ENCODE measurements at regions not wholly inside any gene's neighbourhood (a gene's known extent, or its start where the extent isn't known, plus 50 kb on each side); places are given as distances from the start of the nearest gene placed in this dataset.

DNA sequence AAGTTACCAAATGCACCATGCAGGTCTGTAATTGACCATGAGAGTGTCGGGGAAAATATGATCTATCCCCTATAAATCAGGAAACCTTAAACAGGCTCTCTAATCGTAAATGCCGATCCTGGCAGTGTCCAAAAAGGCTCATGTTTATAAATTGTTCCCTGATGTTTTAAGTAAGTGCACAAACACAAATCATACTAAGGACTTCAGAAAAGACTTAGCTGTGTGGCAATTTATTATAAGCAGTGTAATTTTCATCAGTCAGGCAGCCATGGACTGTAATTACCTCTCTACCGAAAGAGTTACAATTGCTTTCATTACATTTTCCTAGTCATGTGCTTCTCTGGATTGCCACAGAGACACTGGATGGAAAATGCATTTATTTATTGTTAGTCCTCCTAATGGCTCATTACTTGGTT lies 73.4 kb upstream of the COX10 start:
- peaks cover 0 to 2% (median 0%) of the 10 kb centered on the region in 4 experiments; a peak in 1 of 8 replicates for H3K36me3 ChIP-seq (ENCODE audit: control insufficient read depth in 2 of 4, insufficient read depth in 4 of 4, low read length in 3 of 4)
- no peak overlapping the region for H3K4ac ChIP-seq (replicated peaks; ENCODE audit: insufficient read length, low read depth, low read length)
- FAIRE-seq (no peak), DNase-seq (ENCODE audit: low read depth in 1 of 2, low spot score in 2 of 2) (no peak)
- H3K4me3 ChIP-seq (ENCODE audit: extremely low read depth in 1 of 4, insufficient read depth in 2 of 4, low read depth in 3 of 4, low read length in 4 of 4): no peak overlapping the region
- WGBS, 2 experiments (ENCODE audit: extremely low coverage in 1 of 2, insufficient coverage in 1 of 2, insufficient read length in 1 of 2, insufficient replicate concordance in 2 of 2, low coverage in 1 of 2, low lambda C conversion rate in 2 of 2, missing lambda C conversion rate in 1 of 2): 95% methylated on average over 4 of the region's 4 CpGs; no CpG with 5 or more reads in 1 of the 2 experiments
- ChIA-PET POLR2A (ENCODE audit: partially characterized antibody) (no interaction called here), CTCF (ENCODE audit: partially characterized antibody) (interaction anchor here (1.0 kb wide), 1 partner anchor 10 kb away, joined by 3 read pairs; no protein-coding TSS in a partner anchor)
- H3K79me2 ChIP-seq (ENCODE audit: control insufficient read depth in 1 of 2, insufficient read depth in 2 of 2, low read length in 2 of 2): no peaks in the 10 kb centered on the region
- H3K14ac ChIP-seq (ENCODE audit: insufficient read length): no peak overlapping the region
- H2BK120ac ChIP-seq (replicated peaks; ENCODE audit: low read depth, low read length): no peak overlapping the region
- H3K9ac ChIP-seq (replicated peaks in 1 of 4; ENCODE audit: extremely low read depth in 1 of 4, low read depth in 3 of 4, low read length in 3 of 4): no peak overlapping the region
- H2BK12ac ChIP-seq (ENCODE audit: low read depth, low read length): no peak overlapping the region
- no peaks in the 10 kb centered on the region for H3K27me3 ChIP-seq (replicated peaks in 1 of 4; ENCODE audit: control insufficient read depth in 3 of 4, extremely low read depth in 1 of 4, insufficient read depth in 3 of 4, low read length in 3 of 4)
- H2AK5ac ChIP-seq (ENCODE audit: low read depth, low read length): no peak overlapping the region
- H3K18ac ChIP-seq (ENCODE audit: extremely low read depth, low read length): no peak overlapping the region
- no peak overlapping the region for H3K23ac ChIP-seq (ENCODE audit: insufficient read length)
- no peak overlapping the region for H4K91ac ChIP-seq (replicated peaks; ENCODE audit: insufficient read length, low read length)
- H4K20me1 ChIP-seq (replicated peaks in 1 of 2; ENCODE audit: control insufficient read depth in 1 of 2, insufficient read depth in 2 of 2, low read length in 2 of 2): no peaks in the 10 kb centered on the region
- H3K4me1 ChIP-seq (replicated peaks in 1 of 4; ENCODE audit: control insufficient read depth in 3 of 4, insufficient read depth in 4 of 4, low read length in 3 of 4): peaks cover 0 to 1% (median 0%) of the 10 kb centered on the region in 4 experiments; a peak in 2 of 7 replicates
- no peak overlapping the region for H3K27ac ChIP-seq (ENCODE audit: low read depth, low read length)
- 0 out of 4 replicates have a peak, but pooled peaks cover 0 to 4% of the 10 kb centered on the region in 2 experiments for H3K9me3 ChIP-seq (ENCODE audit: insufficient read depth in 2 of 2, low read depth in 1 of 2, low read length in 1 of 2)
- no peak overlapping the region for H3K4me2 ChIP-seq (ENCODE audit: insufficient read depth in 1 of 2, low read depth in 2 of 2, low read length in 2 of 2)
- no peak overlapping the region for H4K5ac ChIP-seq (ENCODE audit: insufficient read length, low read depth, low read length)
- H2AFZ ChIP-seq (ENCODE audit: low read length): no peak overlapping the region
- H2BK15ac ChIP-seq (ENCODE audit: low read length): no peak overlapping the region
- no peak overlapping the region for H3K56ac ChIP-seq (replicated peaks; ENCODE audit: insufficient read length, low read depth, low read length)
- no peak overlapping the region for H2BK5ac ChIP-seq (ENCODE audit: low read depth, low read length)
- H3K23me2 ChIP-seq (ENCODE audit: low read depth, low read length): 0 out of 2 replicates have a peak, but pooled peaks cover 2% of the 10 kb centered on the region
- no peak overlapping the region for H2BK20ac ChIP-seq (ENCODE audit: low read length)
- no peak overlapping the region for H4K8ac ChIP-seq (ENCODE audit: extremely low read depth, insufficient read depth, low read length)
- TF ChIP-seq CTBP2 (IDR thresholded peaks at IDR 0.05; ENCODE audit: borderline replicate concordance, insufficient read depth, insufficient read length, low read length) (no peak), ASH2L (IDR thresholded peaks at IDR 0.05; ENCODE audit: low read length) (no peak), TAF7 (optimal IDR thresholded peaks at IDR 0.05; ENCODE audit: borderline replicate concordance, low read depth, low read length) (no peak), RAD21 (IDR thresholded peaks at IDR 0.05 in 1 of 2, conservative IDR thresholded peaks at IDR 0.05 in 1 of 2; ENCODE audit: low read depth in 2 of 2, low read length in 2 of 2) (no peak), HDAC6 (IDR thresholded peaks at IDR 0.05; ENCODE audit: low read depth, low read length) (no peak)
- H3K79me1 ChIP-seq (ENCODE audit: low read depth, low read length): no peaks in the 10 kb centered on the region

All from H1 (cell line).